Activated T-helper 2 cell treated with anti-CD3 and anti-CD28 coated beads, Interferon-gamma antibody, Interleukin-2, Interleukin-4, amounts not matched to agents 10 μg/mL and 5 μg/mL and 100 μg/mL, durations not matched to agents 14 hours and 24 hours and 36 hours (primary cell): ENCODE measurements at regions not wholly inside any gene's neighbourhood (a gene's known extent, or its start where the extent isn't known, plus 50 kb on each side); places are given as distances from the start of the nearest gene placed in this dataset.

ENCODE experiments used
- DNase-seq: peaks from one replicate; pipeline ENCODE4 v3.0.0; 2021; ENCODE audit warnings: low spot score
- H3K27ac Mint-ChIP-seq: one replicate; pipeline ENCODE4 v1.8.0; 2021; ENCODE audit warnings: mixed read lengths
- H3K27me3 Mint-ChIP-seq: one replicate; pipeline ENCODE4 v1.8.0; 2021; ENCODE audit warnings: low read depth, mixed read lengths
- H3K36me3 Mint-ChIP-seq: one replicate; pipeline ENCODE4 v1.8.0; 2021; ENCODE audit warnings: low read depth, mixed read lengths
- H3K4me1 Mint-ChIP-seq: one replicate; pipeline ENCODE4 v1.8.0; 2021; ENCODE audit warnings: low read depth, mixed read lengths
- H3K4me3 Mint-ChIP-seq: one replicate; pipeline ENCODE4 v1.8.0; 2021; ENCODE audit warnings: low read depth, mild to moderate bottlenecking, moderate library complexity, mixed read lengths
- H3K9me3 Mint-ChIP-seq: one replicate; pipeline ENCODE4 v1.8.0; 2021; ENCODE audit warnings: mixed read lengths
- intact Hi-C: fragments of 100-400 bp; cut with micrococcal nuclease; formaldehyde crosslinking; loops from one replicate; pipeline ENCODE4 v1.15.1; 2023

DNA sequence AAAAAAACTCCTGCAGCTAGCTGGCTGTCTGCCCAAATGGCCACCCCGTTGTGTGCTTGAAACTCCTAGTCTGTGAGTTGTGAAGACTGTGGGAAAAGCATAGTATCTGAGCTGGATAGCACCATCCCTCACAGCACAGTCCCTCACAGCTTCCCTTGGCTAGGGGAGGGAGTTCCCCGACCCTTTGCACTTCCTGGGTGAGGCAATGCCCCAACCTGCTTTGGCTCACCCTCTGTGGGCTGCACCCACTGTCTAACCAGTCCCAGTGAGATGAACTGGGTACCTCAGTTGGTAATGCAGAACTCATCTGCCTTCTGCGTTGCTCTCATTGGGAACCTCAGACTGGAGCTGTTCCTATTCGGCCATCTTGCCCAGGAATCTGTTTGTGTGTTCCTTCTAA is 260.6 kb upstream of the STXBP5 start:
- Mint-ChIP-seq H3K4me3 (no peak overlapping the region), H3K9me3 (peaks cover 21% of the 10 kb centered on the region), H3K4me1 (no peaks in the 10 kb centered on the region), H3K27me3 (no peaks in the 10 kb centered on the region), H3K36me3 (peaks cover 4% of the 10 kb centered on the region), H3K27ac (no peak overlapping the region)
- intact Hi-C loops: no loop called here
- no peak for DNase-seq

- no peak overlapping the region for H3K27ac Mint-ChIP-seq
- no peak overlapping the region for H3K4me3 Mint-ChIP-seq
- peaks cover 22% of the 10 kb centered on the region for H3K9me3 Mint-ChIP-seq
- intact Hi-C loops: no loop called here
- no peaks in the 10 kb centered on the region for H3K27me3 Mint-ChIP-seq
- DNase-seq: no peak
- H3K36me3 Mint-ChIP-seq: peaks cover 4% of the 10 kb centered on the region
- H3K4me1 Mint-ChIP-seq: no peaks in the 10 kb centered on the region
Observed at GRCh38 chr6:146944077-146944476, 260.1 kb upstream of the STXBP5 start.

DNA sequence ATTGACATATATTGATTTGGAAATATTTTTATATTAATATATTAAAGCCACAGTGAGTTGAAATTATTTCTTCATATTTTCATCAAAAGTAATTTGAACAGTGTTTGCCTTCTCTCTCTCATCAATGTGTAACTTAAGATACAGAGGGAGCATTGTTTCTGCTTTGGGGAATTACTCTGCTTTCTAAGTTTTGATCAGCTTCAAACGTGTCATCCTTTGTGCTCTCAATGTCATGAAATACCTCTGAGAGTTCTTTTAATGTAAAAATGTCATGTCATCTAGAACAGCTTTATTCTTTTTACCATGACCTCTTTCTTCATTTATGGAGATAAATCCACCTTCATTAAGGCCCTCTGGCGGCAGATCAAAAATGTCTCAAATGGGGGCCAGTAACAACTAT is 259.4 kb upstream of the STXBP5 start:
- no peaks in the 10 kb centered on the region for H3K27me3 Mint-ChIP-seq
- H3K27ac Mint-ChIP-seq: no peak overlapping the region
- no peak for DNase-seq
- peaks cover 4% of the 10 kb centered on the region for H3K36me3 Mint-ChIP-seq
- H3K9me3 Mint-ChIP-seq: peaks cover 23% of the 10 kb centered on the region
- no peak overlapping the region for H3K4me3 Mint-ChIP-seq
- no peaks in the 10 kb centered on the region for H3K4me1 Mint-ChIP-seq
- intact Hi-C loops: no loop called here

- intact Hi-C loops: no loop called here
- Mint-ChIP-seq H3K9me3 (peaks cover 23% of the 10 kb centered on the region), H3K36me3 (peaks cover 4% of the 10 kb centered on the region), H3K27ac (no peak overlapping the region), H3K4me3 (no peak overlapping the region), H3K27me3 (no peaks in the 10 kb centered on the region), H3K4me1 (peaks cover 12% of the 10 kb centered on the region)
- no peak for DNase-seq
Observed at GRCh38 chr6:146946559-146946958, 257.7 kb upstream of the STXBP5 start.

DNA sequence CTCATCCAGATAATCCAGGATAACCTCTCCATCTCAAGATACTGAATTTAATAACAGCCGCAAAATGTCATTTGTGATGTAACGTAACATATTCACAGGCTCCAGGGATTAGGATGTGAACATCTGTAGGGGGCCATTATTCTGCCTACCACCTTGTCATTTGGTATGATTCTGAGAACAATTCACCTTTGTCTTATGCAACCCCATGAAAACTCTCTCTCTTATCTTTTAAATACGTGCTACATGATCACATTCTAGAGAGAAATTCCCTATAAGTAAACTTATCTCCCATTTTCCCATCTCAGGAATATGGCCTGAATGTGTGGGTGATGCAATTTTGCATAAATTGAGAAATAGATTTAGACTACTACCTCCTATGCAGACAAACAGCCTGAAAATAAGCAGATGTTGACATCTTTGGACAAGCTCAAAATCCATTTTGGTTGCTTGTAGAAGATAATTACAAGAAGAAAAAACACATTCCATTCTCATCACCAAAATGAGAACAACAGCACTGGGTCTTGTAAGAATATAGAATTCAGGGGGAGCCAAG is 255.4 kb upstream of the STXBP5 start:
- Mint-ChIP-seq H3K9me3 (peaks cover 8% of the 10 kb centered on the region), H3K4me3 (no peak overlapping the region), H3K4me1 (peaks cover 12% of the 10 kb centered on the region), H3K27me3 (no peaks in the 10 kb centered on the region), H3K36me3 (peaks cover under 1% of the 10 kb centered on the region), H3K27ac (no peak overlapping the region)
- intact Hi-C loops: no loop called here
- DNase-seq: no peak

DNA sequence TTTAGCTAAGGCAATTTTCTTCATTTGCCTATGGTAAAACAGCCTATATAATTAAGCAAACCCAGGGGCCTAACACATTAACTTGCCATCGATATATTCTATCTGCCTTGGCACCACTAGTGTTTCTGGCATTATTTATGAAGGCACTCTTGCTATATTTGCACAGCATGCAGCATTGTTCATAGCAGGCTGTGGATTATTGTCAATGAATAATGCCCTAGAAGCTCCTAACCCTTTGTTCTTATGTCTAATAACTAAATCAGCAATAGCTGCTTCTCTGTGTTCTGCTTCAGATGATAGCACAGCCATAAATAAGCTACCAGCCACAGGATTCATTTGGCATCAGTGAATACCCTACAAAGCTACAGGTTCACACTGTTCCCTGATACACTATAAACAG is 254.8 kb upstream of the STXBP5 start:
- peaks cover 7% of the 10 kb centered on the region for H3K9me3 Mint-ChIP-seq
- no peaks in the 10 kb centered on the region for H3K36me3 Mint-ChIP-seq
- H3K27me3 Mint-ChIP-seq: no peaks in the 10 kb centered on the region
- peaks cover 12% of the 10 kb centered on the region for H3K4me1 Mint-ChIP-seq
- no peak overlapping the region for H3K4me3 Mint-ChIP-seq
- DNase-seq: no peak
- no peak overlapping the region for H3K27ac Mint-ChIP-seq
- intact Hi-C loops: no loop called here

- Mint-ChIP-seq H3K9me3 (peaks cover 3% of the 10 kb centered on the region), H3K4me1 (peaks cover 12% of the 10 kb centered on the region), H3K27me3 (no peaks in the 10 kb centered on the region), H3K4me3 (no peak overlapping the region), H3K36me3 (no peaks in the 10 kb centered on the region), H3K27ac (peak overlapping the region; percentile 70)
- no peak for DNase-seq
- intact Hi-C loops: loop anchor here (1.0 to 5.0 kb wide), 2 partner anchors 74 to 93 kb away; no protein-coding TSS in a partner anchor
Observed at GRCh38 chr6:146950351-146950835, 253.8 kb upstream of the STXBP5 start.

DNA sequence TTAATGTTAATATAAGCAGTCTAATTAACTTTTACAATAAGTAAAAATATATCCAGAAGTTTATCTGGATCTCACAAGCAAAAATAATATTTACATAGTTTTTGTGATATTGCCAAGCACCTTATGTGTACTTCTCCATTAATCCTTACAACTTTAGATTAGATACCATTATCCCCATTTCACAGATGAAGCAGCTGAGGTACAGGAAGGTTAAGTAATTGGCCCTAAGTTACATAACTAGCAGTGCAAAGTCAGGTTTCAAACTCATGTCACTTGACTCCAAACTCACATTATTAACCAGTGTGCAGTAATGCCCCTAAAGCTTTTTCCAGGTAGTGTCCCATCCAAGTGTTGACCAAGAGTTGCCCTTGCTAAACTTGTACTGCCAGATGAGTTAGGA is 248.6 kb upstream of the STXBP5 start:
- H3K27ac Mint-ChIP-seq: no peak overlapping the region
- H3K27me3 Mint-ChIP-seq: no peaks in the 10 kb centered on the region
- H3K36me3 Mint-ChIP-seq: no peaks in the 10 kb centered on the region
- no peak overlapping the region for H3K4me3 Mint-ChIP-seq
- no peak for DNase-seq
- H3K9me3 Mint-ChIP-seq: no peaks in the 10 kb centered on the region
- H3K4me1 Mint-ChIP-seq: peaks cover 5% of the 10 kb centered on the region
- intact Hi-C loops: no loop called here

GRCh38 chr6:146957181-146958093 is 246.8 kb upstream of the STXBP5 start:
- Mint-ChIP-seq H3K9me3 (peaks cover 4% of the 10 kb centered on the region), H3K36me3 (no peaks in the 10 kb centered on the region), H3K27me3 (no peaks in the 10 kb centered on the region), H3K27ac (no peak overlapping the region), H3K4me1 (no peaks in the 10 kb centered on the region), H3K4me3 (no peak overlapping the region)
- no peak for DNase-seq
- intact Hi-C loops: no loop called here

DNA sequence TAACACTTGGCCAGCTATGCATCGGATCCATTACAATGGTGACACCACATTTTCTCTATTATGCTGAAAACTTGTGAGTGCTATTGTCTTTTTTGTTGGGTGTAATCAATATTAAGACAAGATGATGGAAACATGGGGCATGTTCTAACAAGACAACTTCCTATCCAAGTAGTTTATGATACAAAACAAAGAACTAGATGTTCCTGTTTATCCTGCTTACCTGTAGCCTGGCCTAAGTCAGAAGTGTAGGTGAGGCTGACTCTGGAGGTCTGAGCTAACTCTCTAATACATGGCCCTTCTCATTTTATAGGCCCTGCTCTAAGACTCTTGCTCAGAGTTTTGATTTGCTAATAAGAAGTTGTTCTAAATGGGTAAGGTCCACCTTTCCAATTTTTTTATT is 242.4 kb upstream of the STXBP5 start:
- no peaks in the 10 kb centered on the region for H3K4me1 Mint-ChIP-seq
- H3K4me3 Mint-ChIP-seq: no peak overlapping the region
- no peaks in the 10 kb centered on the region for H3K36me3 Mint-ChIP-seq
- intact Hi-C loops: no loop called here
- H3K27ac Mint-ChIP-seq: no peak overlapping the region
- H3K9me3 Mint-ChIP-seq: peaks cover 27% of the 10 kb centered on the region
- no peak for DNase-seq
- H3K27me3 Mint-ChIP-seq: no peaks in the 10 kb centered on the region

- Mint-ChIP-seq H3K4me1 (no peaks in the 10 kb centered on the region), H3K27ac (no peak overlapping the region), H3K36me3 (no peaks in the 10 kb centered on the region), H3K27me3 (no peaks in the 10 kb centered on the region), H3K4me3 (no peak overlapping the region), H3K9me3 (peaks cover 32% of the 10 kb centered on the region)
- intact Hi-C loops: no loop called here
- DNase-seq: no peak
Observed at GRCh38 chr6:146962329-146962728, 241.9 kb upstream of the STXBP5 start.

DNA sequence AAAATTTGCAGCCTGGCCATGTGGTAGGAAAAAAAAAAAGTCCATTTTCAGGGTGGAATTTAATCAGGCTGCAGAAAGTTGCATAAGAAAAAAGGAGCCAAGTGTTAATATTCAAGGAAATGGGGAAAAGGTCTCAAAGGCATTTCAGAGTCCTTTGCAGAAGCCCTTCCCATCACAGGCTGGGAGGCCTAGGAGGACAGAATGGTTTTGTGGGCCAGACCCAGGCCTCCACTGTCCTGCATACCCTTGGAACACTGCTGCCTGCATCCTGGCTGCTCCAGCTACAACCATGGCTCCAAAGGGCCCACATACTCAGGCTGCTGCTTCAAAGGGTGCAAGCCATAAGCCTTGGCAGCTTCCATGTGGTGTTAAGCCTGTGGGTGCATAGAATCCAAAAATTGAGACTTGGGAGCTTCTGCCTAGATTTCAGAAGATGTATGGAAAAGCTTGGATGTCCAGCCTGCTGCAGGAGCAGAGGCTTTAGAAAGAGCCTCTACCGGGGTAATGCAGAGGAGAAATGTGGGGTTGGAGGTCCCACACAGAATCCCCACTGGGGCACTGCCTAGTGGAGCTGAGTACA is 239.0 kb upstream of the STXBP5 start:
- H3K4me3 Mint-ChIP-seq: no peak overlapping the region
- no peak overlapping the region for H3K27ac Mint-ChIP-seq
- no peak for DNase-seq
- peaks cover 34% of the 10 kb centered on the region for H3K9me3 Mint-ChIP-seq
- H3K36me3 Mint-ChIP-seq: no peaks in the 10 kb centered on the region
- H3K27me3 Mint-ChIP-seq: no peaks in the 10 kb centered on the region
- intact Hi-C loops: no loop called here
- H3K4me1 Mint-ChIP-seq: no peaks in the 10 kb centered on the region
